ENCODE measurements at regions not wholly inside any gene's neighbourhood (a gene's known extent, or its start where the extent isn't known, plus 50 kb on each side); places are given as distances from the start of the nearest gene placed in this dataset.

DNA sequence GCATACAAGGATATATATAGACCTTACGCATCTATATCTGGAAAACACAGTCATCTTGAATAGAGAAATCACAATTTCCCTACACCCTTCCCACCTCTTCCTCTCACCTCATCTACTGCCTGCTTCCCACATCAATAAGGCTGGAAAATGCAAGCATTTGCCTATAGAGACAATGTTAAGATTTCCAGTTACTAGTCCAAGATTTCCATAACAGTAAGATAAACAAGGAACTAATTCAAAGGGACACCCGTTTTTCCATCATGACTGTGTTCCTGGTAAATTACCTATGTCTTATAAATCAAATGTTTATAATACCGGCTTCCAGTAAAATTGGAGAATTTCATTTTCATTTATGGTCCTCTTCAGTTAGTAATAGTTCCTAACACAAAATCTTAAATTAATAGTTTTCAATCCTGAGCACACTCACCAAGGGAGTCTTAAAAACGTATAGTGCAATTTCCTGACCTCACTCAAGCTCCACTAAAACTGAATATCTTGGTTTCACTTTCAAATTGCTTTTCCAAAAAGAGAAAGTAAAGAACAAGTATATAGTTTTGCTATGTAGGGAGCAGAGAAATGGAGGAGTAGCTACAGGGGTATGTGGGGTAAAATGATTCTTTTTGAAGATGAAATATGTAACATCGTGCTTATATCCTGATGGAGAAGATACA is 398.7 kb downstream of the PLPP3 start:
- no peak for DNase-seq

- no peak for DNase-seq
Observed at GRCh38 chr1:56179543-56179942, 399.8 kb downstream of the PLPP3 start.

DNA sequence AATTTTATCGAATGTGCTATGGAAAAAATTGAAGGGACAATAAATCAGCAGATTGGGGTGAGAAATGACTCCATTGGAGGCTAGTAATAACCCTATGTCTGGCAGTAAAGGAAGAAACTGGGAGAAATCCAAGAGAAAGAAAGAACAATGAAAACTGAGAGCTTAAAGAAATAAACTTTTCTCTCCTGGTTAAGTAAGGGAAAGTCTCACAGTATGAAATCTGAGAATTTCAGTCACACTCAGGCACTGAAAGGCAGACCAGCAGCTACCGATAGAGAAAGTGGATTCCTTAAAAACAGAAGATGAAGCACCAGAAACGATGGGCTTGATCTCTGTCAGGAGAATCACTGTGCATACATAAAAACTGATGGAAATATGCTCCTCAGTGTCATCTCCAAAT is 404.2 kb downstream of the PLPP3 start:
- DNase-seq, result no peak

GRCh38 chr1:56174176-56174885 is 405.0 kb downstream of the PLPP3 start:
- no peak for DNase-seq

GRCh38 chr1:56173736-56174135 is 405.6 kb downstream of the PLPP3 start:
- no peak for DNase-seq

DNA sequence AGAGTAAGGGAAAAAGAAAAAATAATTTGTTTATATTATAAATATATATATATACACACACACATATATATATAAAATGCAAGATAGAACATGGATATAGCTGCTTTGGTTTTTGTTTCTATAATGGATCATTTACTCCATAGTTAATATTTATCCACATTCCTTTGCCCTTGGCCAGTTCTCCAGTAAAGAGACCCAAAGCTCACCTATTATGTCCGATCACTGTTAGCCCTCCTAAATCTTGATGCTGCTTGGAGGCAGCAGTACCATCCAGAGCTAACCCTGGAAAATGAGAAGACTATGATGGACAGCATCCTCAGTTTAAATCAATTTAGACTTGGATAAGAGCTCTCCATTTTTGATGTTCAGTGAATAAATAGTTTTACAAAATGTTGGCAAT is 407.7 kb downstream of the PLPP3 start:
- DNase-seq, result no peak

- no peak for DNase-seq
Observed at GRCh38 chr1:56170784-56171320, 408.5 kb downstream of the PLPP3 start.

GRCh38 chr1:56169856-56170255 is 409.5 kb downstream of the PLPP3 start:
- no peak for DNase-seq

DNA sequence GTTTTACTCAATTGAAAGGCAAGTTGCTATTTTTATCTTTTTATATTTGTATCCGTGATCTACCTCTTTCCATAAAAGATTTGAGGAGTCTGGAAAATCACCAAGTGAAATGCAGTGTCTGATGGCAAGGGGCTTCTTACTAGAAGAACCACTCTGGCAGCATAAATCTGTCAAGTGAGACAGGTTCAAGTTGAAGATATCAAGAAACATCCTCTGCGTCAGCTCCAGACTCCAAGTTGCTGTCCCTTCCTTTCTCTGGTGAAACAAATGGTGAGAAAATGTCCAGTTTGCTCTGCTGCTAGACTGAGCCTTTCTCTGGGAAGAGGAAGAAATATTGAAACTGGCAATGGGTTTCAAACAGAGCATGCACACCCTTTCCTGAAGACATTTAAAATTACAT is 411.2 kb downstream of the PLPP3 start:
- DNase-seq, result no peak

DNA sequence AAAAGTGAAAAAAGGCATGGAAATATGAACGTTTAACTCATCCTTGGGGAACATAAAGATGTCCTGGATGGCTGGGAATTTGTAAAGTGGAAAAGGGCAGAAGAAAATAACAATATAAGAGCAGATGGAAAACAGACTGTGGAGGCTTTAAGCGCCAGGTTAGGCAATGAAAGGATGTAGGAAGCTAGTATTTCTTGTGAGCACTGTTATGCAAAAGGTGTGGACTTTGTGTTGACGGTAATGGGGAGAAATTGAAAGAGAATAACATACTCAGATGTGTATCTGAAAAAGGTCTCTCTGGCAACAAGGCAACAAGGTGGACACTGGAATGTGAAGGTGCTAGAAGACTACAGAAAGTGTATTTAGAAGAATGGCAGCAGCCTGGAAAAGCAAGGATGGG is 411.8 kb downstream of the PLPP3 start:
- no peak for DNase-seq

DNA sequence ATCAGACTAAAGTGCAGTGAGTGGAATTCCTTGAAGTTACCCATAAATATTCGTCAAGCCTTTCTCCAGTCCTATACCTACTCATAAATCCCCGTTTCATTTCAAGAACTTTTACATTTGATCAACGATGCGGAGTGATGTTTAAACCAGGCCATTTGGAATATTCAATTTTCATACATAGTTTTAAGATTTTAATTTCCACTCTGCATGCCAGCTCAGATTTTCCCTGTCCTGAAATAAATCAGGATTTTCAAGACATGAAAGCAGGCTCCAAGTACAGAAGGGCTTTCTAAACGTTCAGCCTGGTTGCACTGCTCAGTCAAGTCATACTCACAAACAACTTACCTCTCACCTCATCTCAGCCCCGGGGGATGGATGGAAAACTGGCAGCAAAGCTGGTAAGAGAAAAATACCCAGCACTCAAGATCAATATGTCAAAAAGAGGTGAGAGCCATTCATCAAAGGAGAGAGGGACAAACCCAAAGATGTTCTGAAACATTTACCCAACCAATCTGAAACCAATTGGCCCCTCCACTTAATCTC is 418.5 kb downstream of the PLPP3 start:
- no peak for DNase-seq

DNA sequence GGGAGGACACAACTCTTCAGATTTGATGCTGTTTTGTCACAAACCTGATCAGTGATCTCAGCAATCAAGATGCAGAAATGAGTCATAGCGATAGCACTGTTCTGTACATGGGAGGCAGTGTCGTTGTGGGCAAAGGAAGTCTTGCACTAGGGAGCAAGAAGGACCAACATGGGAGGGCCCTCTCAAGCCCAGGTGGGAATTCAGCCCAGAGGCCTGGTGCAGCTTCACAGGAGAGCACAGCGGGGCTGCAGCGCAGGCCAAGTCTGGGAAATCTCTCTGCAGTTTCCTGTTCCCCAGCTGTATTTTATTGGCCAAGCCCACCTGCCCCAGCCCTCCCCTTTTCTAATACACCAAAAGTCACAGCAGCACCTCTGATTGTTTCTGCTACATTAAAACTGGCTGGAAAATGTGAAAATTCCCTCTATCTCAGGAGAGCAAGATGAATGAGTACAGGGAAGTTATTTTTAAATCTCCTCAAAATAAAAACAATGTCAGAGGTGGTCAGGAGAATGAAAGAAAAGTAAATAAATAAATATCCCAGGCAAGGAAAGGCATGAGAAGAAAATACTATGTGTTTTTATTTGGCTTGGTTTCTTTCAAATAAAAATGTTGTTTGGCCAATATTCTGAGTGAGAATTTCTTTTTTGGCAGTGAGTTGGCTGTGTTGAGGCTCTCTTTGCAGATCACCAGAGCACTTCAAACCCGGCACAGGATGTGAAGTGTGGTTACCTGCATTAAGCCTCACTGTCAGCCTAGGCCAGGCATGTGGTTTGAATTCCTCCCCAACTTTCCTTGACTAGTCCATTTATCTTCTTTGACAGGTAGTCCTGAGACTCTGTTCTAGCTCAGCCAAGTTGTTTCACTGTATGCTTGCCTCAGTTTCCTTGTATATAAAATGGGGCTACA is 422.1 kb downstream of the PLPP3 start:
- no peak for DNase-seq

GRCh38 chr1:56153276-56153675 is 426.1 kb downstream of the PLPP3 start:
- no peak for DNase-seq

DNA sequence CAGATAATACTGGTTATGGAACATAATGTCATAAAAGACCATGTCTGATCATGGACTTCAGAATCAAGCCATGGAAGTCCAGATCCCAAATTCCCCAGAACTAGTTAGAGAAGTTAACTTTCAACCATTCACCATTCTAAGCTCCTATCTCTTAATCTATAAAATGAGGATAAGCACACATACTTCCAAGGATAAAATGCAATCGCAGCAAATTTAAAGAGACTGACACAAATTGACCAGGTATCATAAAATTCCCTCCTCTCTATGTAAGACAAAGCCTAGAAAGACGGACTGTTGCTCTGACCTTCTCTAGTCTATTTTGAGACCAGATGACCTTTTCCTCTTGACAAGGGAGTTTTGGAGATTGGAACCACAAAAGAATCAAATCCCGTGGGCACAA is 426.7 kb downstream of the PLPP3 start:
- DNase-seq, result no peak

- DNase-seq, result no peak
Observed at GRCh38 chr1:56151402-56151801, 428.0 kb downstream of the PLPP3 start.

DNA sequence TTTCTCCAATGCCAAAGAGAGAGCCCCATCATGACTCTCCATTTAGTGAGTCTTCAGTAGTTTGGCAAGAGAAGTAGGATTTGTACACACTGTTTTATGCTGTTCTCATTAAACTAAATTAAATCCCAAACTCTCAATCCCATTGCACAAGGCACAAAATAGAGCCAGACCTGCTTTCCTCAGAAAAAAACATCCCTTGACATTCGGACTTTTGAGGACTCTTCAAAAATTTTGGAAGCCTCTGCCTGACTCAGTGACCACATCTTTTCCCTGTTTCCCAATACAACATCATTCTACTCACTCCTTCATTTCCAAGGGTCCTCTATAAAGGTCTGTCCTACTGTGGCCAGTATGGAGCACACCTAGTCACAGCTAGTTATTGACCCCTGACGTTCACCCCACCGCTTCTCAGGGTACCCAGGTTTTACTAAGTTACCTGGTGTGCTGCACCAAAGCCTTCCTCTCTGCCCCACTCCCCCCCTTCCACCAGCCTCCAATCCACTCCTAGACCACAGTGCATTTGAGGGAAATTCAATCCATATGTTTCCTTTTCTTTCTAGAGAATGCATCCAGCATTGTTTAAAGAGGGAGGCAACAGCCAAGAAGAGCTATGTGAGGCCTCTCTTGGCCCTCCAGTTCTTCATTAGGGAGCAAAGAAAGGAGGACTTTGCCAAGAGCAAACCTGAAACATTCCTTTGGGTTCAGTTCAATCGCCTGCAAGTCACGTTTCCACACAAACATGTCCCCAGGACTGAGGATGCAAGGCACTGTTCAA is 428.7 kb downstream of the PLPP3 start:
- no peak for DNase-seq

DNA sequence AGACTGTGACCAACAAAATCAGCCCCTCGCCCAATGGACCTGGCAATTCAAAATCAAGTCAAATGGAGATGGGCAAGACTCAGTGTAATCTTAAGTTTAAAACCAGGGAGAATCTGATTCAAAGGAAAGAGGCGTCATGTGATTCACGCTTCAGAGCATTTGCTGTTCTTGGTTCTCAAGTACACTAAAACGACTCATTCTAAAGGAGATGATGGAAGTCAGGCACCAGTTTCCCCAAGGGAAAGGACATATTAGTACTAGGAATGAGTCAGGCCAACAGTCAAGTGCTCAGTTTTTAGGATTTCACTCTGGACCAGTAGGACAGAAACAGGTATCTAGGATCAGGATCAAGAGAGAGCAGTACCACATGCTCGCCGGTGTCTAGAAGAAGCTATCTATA is 429.6 kb downstream of the PLPP3 start:
- DNase-seq, result no peak

DNA sequence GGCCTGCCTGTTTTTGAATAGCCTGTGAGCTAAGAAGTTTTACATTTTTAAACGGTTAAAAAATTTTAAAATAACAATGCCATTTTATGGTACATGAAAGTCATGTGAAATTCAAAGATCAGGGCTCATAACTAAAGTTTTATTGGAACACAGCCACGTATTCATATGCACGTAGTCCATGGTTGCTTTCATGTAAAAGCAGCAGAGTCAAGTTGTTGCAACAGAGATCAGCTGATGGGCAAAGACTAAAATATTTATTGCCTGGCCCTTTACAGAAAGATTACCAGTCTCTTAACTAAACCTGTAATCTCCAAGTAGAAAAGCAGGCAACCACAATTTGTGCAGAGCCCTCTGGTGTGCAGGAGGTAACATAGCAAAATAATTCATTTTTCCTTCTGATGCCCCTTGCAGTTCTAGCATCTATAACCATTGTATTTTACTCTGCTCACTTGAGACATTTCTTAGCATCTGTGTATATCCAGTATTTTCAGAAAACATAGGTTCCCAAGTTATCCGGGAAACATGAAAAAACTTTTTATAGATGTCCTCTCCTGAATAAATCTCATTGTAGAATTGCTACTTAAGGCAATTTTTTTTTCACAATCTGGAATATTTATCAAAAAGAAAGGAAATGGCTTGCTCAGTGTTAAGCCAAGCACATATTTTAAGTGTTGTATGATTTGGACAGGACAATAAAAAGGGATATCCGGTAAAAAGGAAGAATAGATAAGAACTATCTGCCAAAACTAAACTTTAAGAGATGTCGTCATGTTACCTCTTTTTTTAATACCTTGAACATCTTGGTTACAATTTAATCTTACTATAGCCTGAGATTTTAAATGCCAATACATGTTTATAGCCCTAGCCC is 430.8 kb downstream of the PLPP3 start:
- DNase-seq, result no peak

GRCh38 chr1:56147459-56147858 is 431.9 kb downstream of the PLPP3 start:
- DNase-seq, result no peak

GRCh38 chr1:56147034-56147433 is 432.3 kb downstream of the PLPP3 start:
- no peak for DNase-seq

- DNase-seq, result no peak
Observed at GRCh38 chr1:56146449-56146848, 432.9 kb downstream of the PLPP3 start.
